DND-41 (cell line): ENCODE measurements at regions not wholly inside any gene's neighbourhood (a gene's known extent, or its start where the extent isn't known, plus 50 kb on each side); places are given as distances from the start of the nearest gene placed in this dataset.

ENCODE experiments used
- EZH2 ChIP-seq: IDR thresholded peaks from 3 replicates; pipeline ENCODE4 v1.6.1; 2012; ENCODE audit warnings: borderline replicate concordance, low read depth, mild to moderate bottlenecking, moderate library complexity, low read length, inconsistent platforms; ENCODE audit not compliant: severe bottlenecking
- TF ChIP-seq, protein P1 (sequence below): IDR thresholded peaks from 2 replicates; pipeline ENCODE4 v1.5.1; 2012; ENCODE audit warnings: borderline replicate concordance, low read length, moderate library complexity, mild to moderate bottlenecking; ENCODE audit not compliant: poor library complexity, severe bottlenecking; ENCODE audit errors: extremely low read depth

DNA sequence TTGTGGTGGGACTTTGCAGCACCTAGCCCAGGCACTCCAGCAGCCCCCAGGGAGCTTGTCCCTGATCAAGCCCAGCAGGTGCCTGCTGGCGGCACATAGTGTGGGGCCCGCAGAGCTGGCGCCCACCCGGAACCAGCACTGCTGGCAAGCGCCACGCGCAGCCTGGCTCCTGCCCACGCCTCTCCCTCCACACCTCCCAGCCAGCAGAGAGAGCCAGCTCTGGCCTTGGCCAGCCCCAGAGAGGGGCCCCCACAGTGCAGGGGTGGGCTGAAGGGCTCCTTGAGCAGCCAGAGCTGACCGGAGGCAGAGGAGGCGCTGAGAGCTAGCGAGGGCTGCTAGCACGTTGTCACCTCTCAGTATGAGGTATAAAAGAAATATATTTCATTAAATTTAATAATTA lies 716.5 kb upstream of the MAP3K7 start:
- TF ChIP-seq, protein P1, sequence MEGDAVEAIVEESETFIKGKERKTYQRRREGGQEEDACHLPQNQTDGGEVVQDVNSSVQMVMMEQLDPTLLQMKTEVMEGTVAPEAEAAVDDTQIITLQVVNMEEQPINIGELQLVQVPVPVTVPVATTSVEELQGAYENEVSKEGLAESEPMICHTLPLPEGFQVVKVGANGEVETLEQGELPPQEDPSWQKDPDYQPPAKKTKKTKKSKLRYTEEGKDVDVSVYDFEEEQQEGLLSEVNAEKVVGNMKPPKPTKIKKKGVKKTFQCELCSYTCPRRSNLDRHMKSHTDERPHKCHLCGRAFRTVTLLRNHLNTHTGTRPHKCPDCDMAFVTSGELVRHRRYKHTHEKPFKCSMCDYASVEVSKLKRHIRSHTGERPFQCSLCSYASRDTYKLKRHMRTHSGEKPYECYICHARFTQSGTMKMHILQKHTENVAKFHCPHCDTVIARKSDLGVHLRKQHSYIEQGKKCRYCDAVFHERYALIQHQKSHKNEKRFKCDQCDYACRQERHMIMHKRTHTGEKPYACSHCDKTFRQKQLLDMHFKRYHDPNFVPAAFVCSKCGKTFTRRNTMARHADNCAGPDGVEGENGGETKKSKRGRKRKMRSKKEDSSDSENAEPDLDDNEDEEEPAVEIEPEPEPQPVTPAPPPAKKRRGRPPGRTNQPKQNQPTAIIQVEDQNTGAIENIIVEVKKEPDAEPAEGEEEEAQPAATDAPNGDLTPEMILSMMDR = no peak
- no peak for TF ChIP-seq EZH2
